ENCODE measurements at regions not wholly inside any gene's neighbourhood (a gene's known extent, or its start where the extent isn't known, plus 50 kb on each side); places are given as distances from the start of the nearest gene placed in this dataset.

DNA sequence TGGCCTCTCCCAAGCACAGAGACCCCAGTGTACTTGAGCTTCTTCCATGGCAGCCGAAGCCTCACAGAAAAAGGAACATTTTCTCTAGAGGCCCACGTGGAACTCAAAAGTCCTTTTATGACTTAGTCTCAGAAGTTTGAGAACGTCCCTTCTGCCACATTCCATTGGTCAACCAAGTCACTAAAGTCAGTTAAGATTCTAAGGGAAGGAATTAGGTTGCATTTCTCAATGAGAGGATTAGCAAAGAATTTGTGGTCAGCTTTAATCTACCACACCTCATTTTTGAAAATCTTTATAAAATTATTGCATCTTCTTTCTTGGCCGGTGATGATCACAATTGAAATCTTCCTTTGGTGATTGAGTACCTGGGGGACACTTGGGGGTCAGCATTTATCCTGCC is 279.9 kb upstream of the TBX3 start:
- TF ChIP-seq, protein P1, sequence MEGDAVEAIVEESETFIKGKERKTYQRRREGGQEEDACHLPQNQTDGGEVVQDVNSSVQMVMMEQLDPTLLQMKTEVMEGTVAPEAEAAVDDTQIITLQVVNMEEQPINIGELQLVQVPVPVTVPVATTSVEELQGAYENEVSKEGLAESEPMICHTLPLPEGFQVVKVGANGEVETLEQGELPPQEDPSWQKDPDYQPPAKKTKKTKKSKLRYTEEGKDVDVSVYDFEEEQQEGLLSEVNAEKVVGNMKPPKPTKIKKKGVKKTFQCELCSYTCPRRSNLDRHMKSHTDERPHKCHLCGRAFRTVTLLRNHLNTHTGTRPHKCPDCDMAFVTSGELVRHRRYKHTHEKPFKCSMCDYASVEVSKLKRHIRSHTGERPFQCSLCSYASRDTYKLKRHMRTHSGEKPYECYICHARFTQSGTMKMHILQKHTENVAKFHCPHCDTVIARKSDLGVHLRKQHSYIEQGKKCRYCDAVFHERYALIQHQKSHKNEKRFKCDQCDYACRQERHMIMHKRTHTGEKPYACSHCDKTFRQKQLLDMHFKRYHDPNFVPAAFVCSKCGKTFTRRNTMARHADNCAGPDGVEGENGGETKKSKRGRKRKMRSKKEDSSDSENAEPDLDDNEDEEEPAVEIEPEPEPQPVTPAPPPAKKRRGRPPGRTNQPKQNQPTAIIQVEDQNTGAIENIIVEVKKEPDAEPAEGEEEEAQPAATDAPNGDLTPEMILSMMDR (IDR thresholded peaks at IDR 0.05), result no peak
- TF ChIP-seq POLR2AphosphoS5 (IDR thresholded peaks at IDR 0.05) (no peak), EP300 (IDR thresholded peaks at IDR 0.05; ENCODE audit: low read depth) (no peak), POLR2A (IDR thresholded peaks at IDR 0.05) (no peak)
